Posterior cingulate gyrus (tissue), 11 donors: ENCODE measurements at regions not wholly inside any gene's neighbourhood (a gene's known extent, or its start where the extent isn't known, plus 50 kb on each side); places are given as distances from the start of the nearest gene placed in this dataset.
"Not testable (repeated sequence)": the region's sequence is repeated elsewhere in the genome, so short reads cannot be mapped to it uniquely, and the experiment has no call there.

ENCODE experiments used
- DNase-seq, 10 donors: peaks; one replicate each; pipeline versions ENCODE4 v3.0.0 to v3.0.0-alpha.2; 2020 to 2021; ENCODE audit warnings: mixed read lengths in 3 of 10
- intact Hi-C: fragments of 100-400 bp; cut with DNase I; formaldehyde crosslinking; loops from one replicate; pipeline ENCODE4 v1.15.1; 2023

GRCh38 chr6:115579565-115579964 lies 481.1 kb downstream of the FRK start:
- intact Hi-C loops = not testable (repeated sequence)

GRCh38 chr6:115577270-115577669 lies 483.4 kb downstream of the FRK start:
- intact Hi-C loops = no loop called here

More at GRCh38 chr6:115579565-115579964, 481.1 kb downstream of the FRK start:
- DNase-seq = not testable (repeated sequence)

GRCh38 chr6:115575285-115575684 lies 485.4 kb downstream of the FRK start:
- intact Hi-C loops = no loop called here
- DNase-seq = no peak

More at GRCh38 chr6:115577270-115577669, 483.4 kb downstream of the FRK start:
- DNase-seq = no peak

- no peak for DNase-seq
- intact Hi-C loops = no loop called here
Observed at GRCh38 chr6:115573861-115574260, 486.8 kb downstream of the FRK start.

GRCh38 chr6:115570331-115570730 lies 490.4 kb downstream of the FRK start:
- intact Hi-C loops = no loop called here
- no peak for DNase-seq

GRCh38 chr6:115554060-115554459 lies 506.6 kb downstream of the FRK start:
- intact Hi-C loops = no loop called here
- DNase-seq = no peak

- peak in 7 of 10 donors; percentile 7 to 78 (median 32) for DNase-seq
- intact Hi-C loops = no loop called here
Observed at GRCh38 chr6:115551527-115551926, 509.2 kb downstream of the FRK start.

GRCh38 chr6:115545672-115545986 lies 515.1 kb downstream of the FRK start:
- DNase-seq = no peak
- intact Hi-C loops = no loop called here

GRCh38 chr6:115544765-115545671 lies 515.7 kb downstream of the FRK start:
- peak in 3 of 10 donors; percentile 42 to 68 (median 62) for DNase-seq

GRCh38 chr6:115540077-115540869 lies 520.4 kb downstream of the FRK start:
- intact Hi-C loops = no loop called here

More at GRCh38 chr6:115544765-115545671, 515.7 kb downstream of the FRK start:
- intact Hi-C loops = no loop called here

GRCh38 chr6:115539531-115539930 lies 521.2 kb downstream of the FRK start:
- no peak for DNase-seq
- intact Hi-C loops = no loop called here

More at GRCh38 chr6:115540077-115540869, 520.4 kb downstream of the FRK start:
- DNase-seq = peak in 1 of 10 donors; percentile 18

- DNase-seq = no peak
- intact Hi-C loops = no loop called here
Observed at GRCh38 chr6:115524821-115525220, 535.9 kb downstream of the FRK start.

- DNase-seq, intact Hi-C loops: not testable (repeated sequence)
Observed at GRCh38 chr6:115521747-115522146, 538.9 kb downstream of the FRK start.

- intact Hi-C loops = no loop called here
- DNase-seq = no peak
Observed at GRCh38 chr6:115514656-115515055, 546.0 kb downstream of the FRK start.

- intact Hi-C loops = no loop called here
- no peak for DNase-seq
Observed at GRCh38 chr6:115512923-115513322, 547.8 kb downstream of the FRK start.

- DNase-seq = no peak
- intact Hi-C loops = no loop called here
Observed at GRCh38 chr6:115511771-115512170, 548.9 kb downstream of the FRK start.

- intact Hi-C loops = not testable (repeated sequence)
- DNase-seq = peak in 1 of 10 donors; percentile 7
Observed at GRCh38 chr6:115502432-115502831, 558.3 kb downstream of the FRK start.

GRCh38 chr6:115495184-115495583 lies 565.5 kb downstream of the FRK start:
- intact Hi-C loops = no loop called here
- no peak for DNase-seq

- intact Hi-C loops = no loop called here
- no peak for DNase-seq
Observed at GRCh38 chr6:115487331-115487730, 573.4 kb downstream of the FRK start.

GRCh38 chr6:115485400-115485799 lies 575.3 kb downstream of the FRK start:
- intact Hi-C loops = no loop called here
- no peak for DNase-seq

- DNase-seq, intact Hi-C loops: not testable (repeated sequence)
Observed at GRCh38 chr6:115480543-115480942, 580.1 kb downstream of the FRK start.
